ENCODE measurements at regions not wholly inside any gene's neighbourhood (a gene's known extent, or its start where the extent isn't known, plus 50 kb on each side); places are given as distances from the start of the nearest gene placed in this dataset.

GRCh38 chr3:25166016-25166415, 262.0 kb upstream of the RARB start:
- TF ChIP-seq GATA3 (IDR thresholded peaks at IDR 0.05; ENCODE audit: low read depth, low read length) (no peak), GATA2 (IDR thresholded peaks at IDR 0.05; ENCODE audit: low read depth, low read length) (no peak)
